Karpas-422 (cell line): ENCODE measurements at regions not wholly inside any gene's neighbourhood (a gene's known extent, or its start where the extent isn't known, plus 50 kb on each side); places are given as distances from the start of the nearest gene placed in this dataset.

Experiments
- DNase-seq: peaks from one replicate; pipeline ENCODE4 v3.0.0-alpha.2; 2015
- H2AFZ ChIP-seq: fragments of 200-600 bp; sonication (generic); 2 replicates; pipeline ENCODE4 v1.6.1; 2014; ENCODE audit warnings: antibody characterized with exemption, low read length, mixed read lengths
- H3K27ac ChIP-seq: fragments of 200-600 bp; sonication (generic); 2 replicates; pipeline ENCODE4 v1.5.1; 2014; ENCODE audit warnings: mild to moderate bottlenecking, low read length, moderate library complexity
- H3K27me3 ChIP-seq: fragments of 200-600 bp; sonication (generic); 2 replicates; pipeline ENCODE4 v1.6.1; 2014; ENCODE audit warnings: low read length, mixed read lengths
- H3K36me3 ChIP-seq: fragments of 200-600 bp; sonication (generic); 2 replicates; pipeline ENCODE4 v1.6.1; 2014; ENCODE audit warnings: low read length, mixed read lengths; ENCODE audit not compliant: insufficient read depth
- H3K4me1 ChIP-seq: fragments of 200-600 bp; sonication (generic); 2 replicates; pipeline ENCODE4 v1.6.1; 2014; ENCODE audit warnings: mild to moderate bottlenecking, low read length, mixed read lengths
- H3K4me2 ChIP-seq: fragments of 200-600 bp; sonication (generic); 2 replicates; pipeline ENCODE4 v1.6.1; 2014; ENCODE audit warnings: low read length, low read depth, mild to moderate bottlenecking; ENCODE audit not compliant: poor library complexity, severe bottlenecking
- H3K4me3 ChIP-seq: fragments of 200-600 bp; sonication (generic); 2 replicates; pipeline ENCODE4 v1.5.1; 2014; ENCODE audit warnings: mild to moderate bottlenecking, antibody characterized with exemption, low read length, mixed read lengths
- H3K79me2 ChIP-seq: fragments of 200-600 bp; sonication (generic); 2 replicates; pipeline ENCODE4 v1.6.1; 2014; ENCODE audit warnings: mild to moderate bottlenecking, low read length, mixed read lengths
- H3K9ac ChIP-seq: fragments of 200-600 bp; sonication (generic); 2 replicates; pipeline ENCODE4 v1.6.0; 2014; ENCODE audit warnings: low read length
- H3K9me2 ChIP-seq: fragments of 200-600 bp; sonication (generic), shearing (Covaris generic); replicated peaks from 2 replicates; pipeline ENCODE4 v1.6.0; 2014; ENCODE audit warnings: mild to moderate bottlenecking, low read length, moderate library complexity; ENCODE audit not compliant: insufficient read depth
- H3K9me3 ChIP-seq: fragments of 300-700, 200-600 bp; sonication (generic); 2 replicates; pipeline ENCODE4 v1.6.1; 2014; ENCODE audit warnings: low read length, mixed read lengths
- H4K20me1 ChIP-seq: fragments of 200-600 bp; sonication (generic); 2 replicates; pipeline ENCODE4 v1.6.1; 2014; ENCODE audit warnings: mild to moderate bottlenecking, antibody characterized with exemption, low read length, low read depth; ENCODE audit not compliant: insufficient read depth

DNA sequence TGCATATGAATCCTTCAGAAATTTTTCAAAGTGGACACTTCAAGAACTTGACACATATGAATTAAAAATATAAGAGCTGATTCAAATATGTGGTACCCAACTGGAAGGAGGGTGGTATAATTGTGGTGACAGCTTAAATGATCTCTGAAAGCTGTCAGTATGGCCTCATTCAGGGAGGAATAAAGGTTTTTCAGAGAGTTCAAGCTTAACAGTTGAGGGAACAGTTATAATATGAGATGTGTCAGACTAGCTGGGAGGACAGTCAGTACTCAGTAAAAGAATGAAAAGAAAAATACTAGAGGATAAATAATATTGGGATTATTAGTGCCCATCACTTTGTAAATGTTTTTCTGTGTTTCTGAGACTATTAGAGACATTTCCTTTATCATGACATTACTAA is 277.5 kb downstream of the RASSF9 start:
- H2AFZ ChIP-seq, result no peak overlapping the region

DNA sequence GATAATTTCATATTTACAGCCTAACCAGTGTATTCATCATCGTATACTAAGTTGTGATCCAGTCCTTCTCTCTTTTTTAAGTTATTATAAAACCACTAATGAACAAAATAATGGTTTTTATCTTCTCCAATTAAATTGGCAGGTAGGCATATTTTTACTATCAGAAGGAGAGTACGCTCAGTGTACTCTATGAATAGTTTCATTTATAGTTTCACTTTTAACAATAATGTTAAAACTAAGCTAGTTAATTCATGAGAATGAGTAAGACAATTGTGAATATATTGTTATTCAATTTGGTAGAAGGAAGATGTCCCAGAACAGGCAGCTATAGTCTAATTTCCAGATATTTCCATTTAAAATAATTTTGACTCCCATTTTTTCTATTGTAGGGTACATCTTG is 277.1 kb downstream of the RASSF9 start:
- no peak overlapping the region for H3K4me3 ChIP-seq
- H4K20me1 ChIP-seq, result no peaks in the 10 kb centered on the region
- H3K4me2 ChIP-seq, result no peak overlapping the region
- H3K9me3 ChIP-seq, result no peaks in the 10 kb centered on the region
- H3K4me1 ChIP-seq, result no peaks in the 10 kb centered on the region
- no peak overlapping the region for H3K9ac ChIP-seq
- no peak for DNase-seq
- H3K27ac ChIP-seq, result no peak overlapping the region
- H3K27me3 ChIP-seq, result no peaks in the 10 kb centered on the region
- no peaks in the 10 kb centered on the region for H3K79me2 ChIP-seq
- H2AFZ ChIP-seq, result no peak overlapping the region
- no peaks in the 10 kb centered on the region for H3K36me3 ChIP-seq
- no peaks in the 10 kb centered on the region for H3K9me2 ChIP-seq

More for the DNA sequence above, 277.5 kb downstream of the RASSF9 start:
- H4K20me1 ChIP-seq, result no peaks in the 10 kb centered on the region
- no peak overlapping the region for H3K4me3 ChIP-seq
- no peaks in the 10 kb centered on the region for H3K4me1 ChIP-seq
- H3K4me2 ChIP-seq, result no peak overlapping the region
- no peaks in the 10 kb centered on the region for H3K9me2 ChIP-seq
- no peaks in the 10 kb centered on the region for H3K9me3 ChIP-seq
- H3K79me2 ChIP-seq, result no peaks in the 10 kb centered on the region
- no peaks in the 10 kb centered on the region for H3K27me3 ChIP-seq
- no peak overlapping the region for H3K27ac ChIP-seq
- no peak overlapping the region for H3K9ac ChIP-seq
- H3K36me3 ChIP-seq, result no peaks in the 10 kb centered on the region
- no peak for DNase-seq

DNA sequence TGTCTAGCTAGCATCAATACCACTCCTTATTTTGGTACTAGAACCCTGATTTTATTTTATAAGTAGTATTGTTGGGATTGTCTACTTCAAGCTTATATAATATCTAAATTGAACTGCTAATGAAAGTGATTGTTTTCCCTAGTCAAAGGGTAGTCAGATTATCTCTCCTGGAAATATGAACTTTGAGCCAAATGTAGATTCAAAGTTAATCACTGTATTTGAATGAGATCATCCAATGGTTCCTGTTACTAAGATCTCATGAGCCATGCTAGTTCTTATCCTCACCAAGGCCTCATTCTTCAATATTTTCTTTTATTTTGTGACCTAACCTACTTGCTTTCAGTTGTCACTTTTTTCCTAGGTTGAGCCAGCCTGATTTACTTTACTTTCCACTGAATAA is 276.7 kb downstream of the RASSF9 start:
- Histone ChIP-seq H3K9me2 (no peaks in the 10 kb centered on the region), H3K27me3 (no peaks in the 10 kb centered on the region), H3K9me3 (no peaks in the 10 kb centered on the region), H3K4me3 (no peak overlapping the region), H3K4me1 (no peaks in the 10 kb centered on the region), H2AFZ (no peak overlapping the region), H3K36me3 (no peaks in the 10 kb centered on the region), H3K27ac (no peak overlapping the region), H3K4me2 (no peak overlapping the region), H3K79me2 (no peaks in the 10 kb centered on the region), H4K20me1 (no peaks in the 10 kb centered on the region), H3K9ac (no peak overlapping the region)
- no peak for DNase-seq

DNA sequence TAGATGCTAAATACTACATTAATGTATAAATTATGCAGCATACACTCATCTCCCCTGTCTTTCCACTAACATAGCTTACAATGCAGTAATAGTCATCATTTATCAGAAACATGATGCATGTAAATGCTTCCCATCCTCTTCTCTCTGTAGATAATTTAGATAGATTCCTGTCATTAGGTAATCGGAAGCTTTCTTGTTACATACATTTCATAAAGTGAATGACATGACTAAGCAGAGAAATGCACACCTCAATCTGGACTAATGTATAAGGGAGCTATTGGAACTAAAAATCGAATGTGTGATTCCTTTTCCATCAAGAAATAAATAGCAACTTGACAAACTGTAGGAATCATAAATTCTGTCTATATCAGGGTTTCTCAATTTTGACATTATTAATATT is 273.4 kb downstream of the RASSF9 start:
- Histone ChIP-seq H3K27ac (no peak overlapping the region), H3K4me3 (no peak overlapping the region), H3K79me2 (no peaks in the 10 kb centered on the region), H3K9ac (no peak overlapping the region), H3K4me1 (no peaks in the 10 kb centered on the region), H3K4me2 (no peak overlapping the region), H3K27me3 (no peaks in the 10 kb centered on the region), H3K9me2 (no peaks in the 10 kb centered on the region), H3K36me3 (no peaks in the 10 kb centered on the region), H3K9me3 (no peaks in the 10 kb centered on the region), H4K20me1 (no peaks in the 10 kb centered on the region), H2AFZ (no peak overlapping the region)
- no peak for DNase-seq

DNA sequence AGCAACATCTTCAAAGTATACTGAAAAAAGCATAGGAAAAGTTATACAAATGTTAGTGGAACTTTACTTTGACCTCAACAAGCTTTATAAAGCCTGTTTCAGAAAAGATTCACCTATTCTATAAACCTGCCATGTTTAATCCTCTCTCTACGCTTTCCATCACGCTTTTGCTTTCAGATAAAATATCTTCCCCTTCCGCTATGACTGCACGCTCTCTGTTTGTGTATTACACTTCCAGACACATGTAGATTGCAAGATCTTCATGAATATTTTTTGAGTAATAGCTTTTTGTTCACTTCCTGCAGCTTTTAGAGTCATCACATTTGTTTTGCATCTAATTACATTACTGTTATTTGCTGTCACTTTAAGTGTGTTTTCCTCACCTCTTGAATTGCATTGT is 271.4 kb downstream of the RASSF9 start:
- H3K27ac ChIP-seq, result no peak overlapping the region
- no peak for DNase-seq
- no peak overlapping the region for H3K4me2 ChIP-seq
- H3K36me3 ChIP-seq, result no peaks in the 10 kb centered on the region
- H3K79me2 ChIP-seq, result no peaks in the 10 kb centered on the region
- no peaks in the 10 kb centered on the region for H3K9me2 ChIP-seq
- H3K27me3 ChIP-seq, result no peaks in the 10 kb centered on the region
- no peak overlapping the region for H2AFZ ChIP-seq
- H3K4me1 ChIP-seq, result no peaks in the 10 kb centered on the region
- no peak overlapping the region for H3K4me3 ChIP-seq
- no peaks in the 10 kb centered on the region for H4K20me1 ChIP-seq
- no peak overlapping the region for H3K9ac ChIP-seq
- no peaks in the 10 kb centered on the region for H3K9me3 ChIP-seq

DNA sequence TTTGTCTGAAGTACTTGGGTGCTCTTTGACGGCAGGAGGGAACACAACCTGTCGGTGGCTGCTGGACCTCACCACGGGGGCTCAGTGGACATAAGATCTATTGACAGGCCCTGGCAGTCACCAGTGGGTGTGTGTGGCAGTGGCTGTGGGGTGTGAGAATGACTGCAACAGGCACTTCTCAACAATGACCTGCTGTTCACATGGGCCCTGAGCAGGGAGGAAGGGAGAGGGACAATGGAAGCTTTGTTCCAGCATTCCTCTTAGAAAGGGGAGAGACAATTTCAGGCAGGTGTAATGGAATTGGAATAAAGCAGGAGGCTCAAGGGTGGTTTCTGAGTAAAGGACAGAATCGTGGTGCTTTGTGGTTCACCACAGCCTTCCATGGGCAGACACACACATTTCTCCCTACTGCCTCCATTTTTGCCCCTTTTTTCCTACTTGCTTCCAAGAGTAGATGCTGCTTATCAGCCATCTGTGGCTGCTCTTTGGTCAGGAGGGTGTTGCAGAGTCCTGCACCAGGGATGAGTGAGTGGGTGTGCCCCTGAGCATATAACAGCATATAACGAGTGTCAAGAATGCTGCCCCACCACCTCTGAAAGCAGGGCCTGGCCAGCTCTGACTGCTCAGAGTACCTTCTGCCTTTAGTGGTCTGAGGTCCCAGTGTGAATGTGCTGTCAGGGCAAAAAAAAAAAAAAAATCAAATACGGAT is 267.7 kb downstream of the RASSF9 start:
- DNase-seq, result no peak
- Histone ChIP-seq H3K9me3 (no peaks in the 10 kb centered on the region), H3K4me1 (no peaks in the 10 kb centered on the region), H3K9ac (no peak overlapping the region), H4K20me1 (no peaks in the 10 kb centered on the region), H3K4me3 (no peak overlapping the region), H3K27ac (no peak overlapping the region), H3K27me3 (no peaks in the 10 kb centered on the region), H2AFZ (no peak overlapping the region), H3K9me2 (no peaks in the 10 kb centered on the region), H3K4me2 (no peak overlapping the region), H3K79me2 (no peaks in the 10 kb centered on the region), H3K36me3 (no peaks in the 10 kb centered on the region)

DNA sequence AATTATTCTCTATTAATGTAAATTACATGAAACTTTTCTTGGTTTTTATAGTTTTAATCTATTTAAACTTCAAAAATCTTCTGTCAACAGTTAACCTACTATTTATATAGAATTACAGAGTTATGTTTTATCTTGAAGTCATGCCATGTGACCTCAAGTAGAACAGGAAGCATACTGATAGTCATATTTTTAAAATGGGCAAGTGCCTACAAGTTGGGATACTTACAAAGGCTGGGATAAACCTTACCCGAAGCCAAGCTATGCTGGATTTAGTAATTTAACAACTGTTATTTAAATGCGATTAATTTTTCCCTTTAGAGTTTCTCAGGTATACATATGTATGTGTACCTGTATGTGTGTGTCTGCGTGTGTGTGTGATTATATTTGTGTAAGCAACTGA is 266.9 kb downstream of the RASSF9 start:
- Histone ChIP-seq H3K9ac (no peak overlapping the region), H3K4me2 (no peak overlapping the region), H3K9me3 (no peaks in the 10 kb centered on the region), H3K9me2 (no peaks in the 10 kb centered on the region), H3K79me2 (no peaks in the 10 kb centered on the region), H3K27me3 (no peaks in the 10 kb centered on the region), H3K4me1 (no peaks in the 10 kb centered on the region), H4K20me1 (no peaks in the 10 kb centered on the region), H3K36me3 (no peaks in the 10 kb centered on the region), H3K4me3 (no peak overlapping the region), H3K27ac (no peak overlapping the region), H2AFZ (no peak overlapping the region)
- DNase-seq, result no peak

DNA sequence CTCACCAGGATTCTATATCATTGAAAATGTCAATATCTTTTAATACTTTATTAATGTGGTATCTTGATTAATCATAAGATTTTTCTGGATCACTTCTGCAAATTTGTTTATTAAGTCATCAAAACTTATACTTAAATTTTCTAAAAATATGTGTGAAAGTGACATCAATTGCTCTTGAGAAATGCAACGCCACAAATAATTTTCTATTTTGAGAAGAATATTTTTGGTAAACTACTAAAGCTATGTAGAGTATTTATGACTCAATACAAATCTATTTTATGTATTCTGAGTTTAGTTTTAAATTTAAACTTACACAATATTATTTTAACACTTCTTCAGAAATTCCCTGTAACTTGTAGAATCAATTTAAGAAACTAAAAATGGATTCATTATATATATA is 263.3 kb downstream of the RASSF9 start:
- no peak for DNase-seq
- Histone ChIP-seq H4K20me1 (no peaks in the 10 kb centered on the region), H3K79me2 (no peaks in the 10 kb centered on the region), H3K4me3 (no peak overlapping the region), H2AFZ (no peak overlapping the region), H3K4me2 (no peak overlapping the region), H3K27ac (no peak overlapping the region), H3K27me3 (no peaks in the 10 kb centered on the region), H3K36me3 (no peaks in the 10 kb centered on the region), H3K9me3 (no peaks in the 10 kb centered on the region), H3K9me2 (no peaks in the 10 kb centered on the region), H3K4me1 (peaks cover 4% of the 10 kb centered on the region; the same call in 1 of the 2 replicates), H3K9ac (no peak overlapping the region)
